ENCODE measurements at regions not wholly inside any gene's neighbourhood (a gene's known extent, or its start where the extent isn't known, plus 50 kb on each side); places are given as distances from the start of the nearest gene placed in this dataset.

DNA sequence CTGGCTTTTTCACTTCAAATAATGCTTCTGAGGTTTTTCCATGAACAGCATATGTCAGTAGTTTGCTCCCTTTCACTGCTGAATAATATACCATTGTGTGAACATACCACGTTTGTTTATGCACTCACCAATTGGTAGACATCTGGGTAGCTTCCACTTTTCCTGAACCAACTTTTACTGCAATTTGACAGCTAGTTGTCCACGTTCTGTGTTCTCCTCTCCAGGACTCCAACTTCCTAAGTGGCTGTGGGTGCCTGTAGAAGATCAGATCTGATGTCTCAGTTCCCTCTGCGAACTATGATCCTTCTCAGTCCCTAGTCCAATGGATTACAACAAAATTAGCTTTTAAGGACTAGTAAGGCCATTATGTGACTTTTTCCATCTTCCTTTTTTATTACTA is 64.7 kb upstream of the PTCHD1 start:
- Histone ChIP-seq H3K27me3 (no peaks in the 10 kb centered on the region), H3K9me3 (no peaks in the 10 kb centered on the region), H3K27ac (no peak overlapping the region), H3K36me3 (no peaks in the 10 kb centered on the region), H3K4me1 (no peaks in the 10 kb centered on the region), H3K4me3 (no peak overlapping the region)
- no peak for DNase-seq
- no peak for TF ChIP-seq POLR2A (IDR thresholded peaks at IDR 0.05)
- TF ChIP-seq, protein P1, sequence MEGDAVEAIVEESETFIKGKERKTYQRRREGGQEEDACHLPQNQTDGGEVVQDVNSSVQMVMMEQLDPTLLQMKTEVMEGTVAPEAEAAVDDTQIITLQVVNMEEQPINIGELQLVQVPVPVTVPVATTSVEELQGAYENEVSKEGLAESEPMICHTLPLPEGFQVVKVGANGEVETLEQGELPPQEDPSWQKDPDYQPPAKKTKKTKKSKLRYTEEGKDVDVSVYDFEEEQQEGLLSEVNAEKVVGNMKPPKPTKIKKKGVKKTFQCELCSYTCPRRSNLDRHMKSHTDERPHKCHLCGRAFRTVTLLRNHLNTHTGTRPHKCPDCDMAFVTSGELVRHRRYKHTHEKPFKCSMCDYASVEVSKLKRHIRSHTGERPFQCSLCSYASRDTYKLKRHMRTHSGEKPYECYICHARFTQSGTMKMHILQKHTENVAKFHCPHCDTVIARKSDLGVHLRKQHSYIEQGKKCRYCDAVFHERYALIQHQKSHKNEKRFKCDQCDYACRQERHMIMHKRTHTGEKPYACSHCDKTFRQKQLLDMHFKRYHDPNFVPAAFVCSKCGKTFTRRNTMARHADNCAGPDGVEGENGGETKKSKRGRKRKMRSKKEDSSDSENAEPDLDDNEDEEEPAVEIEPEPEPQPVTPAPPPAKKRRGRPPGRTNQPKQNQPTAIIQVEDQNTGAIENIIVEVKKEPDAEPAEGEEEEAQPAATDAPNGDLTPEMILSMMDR (IDR thresholded peaks at IDR 0.05): no peak

DNA sequence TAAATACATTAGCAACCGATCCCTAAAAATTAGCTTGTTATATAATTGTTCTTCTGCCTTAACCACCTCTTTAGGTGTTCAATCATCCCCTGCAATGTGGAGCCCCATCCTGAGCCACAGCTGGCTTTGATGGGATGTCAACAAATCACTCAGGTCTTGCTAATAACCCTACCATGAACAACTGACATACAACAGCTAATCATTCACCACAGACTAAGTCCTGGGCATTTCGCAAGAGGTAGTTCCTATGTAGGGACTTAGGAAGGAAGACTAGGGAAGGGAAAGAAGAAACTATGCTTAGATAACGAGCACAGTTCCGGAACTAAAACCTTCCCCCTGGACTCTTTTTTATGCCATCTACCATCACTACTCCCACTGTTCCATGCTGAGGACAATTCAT is 63.6 kb upstream of the PTCHD1 start:
- no peak overlapping the region for H3K27ac ChIP-seq
- no peaks in the 10 kb centered on the region for H3K36me3 ChIP-seq
- H3K9me3 ChIP-seq: no peaks in the 10 kb centered on the region
- H3K4me1 ChIP-seq: no peaks in the 10 kb centered on the region
- H3K27me3 ChIP-seq: no peaks in the 10 kb centered on the region
- H3K4me3 ChIP-seq: no peak overlapping the region
- no peak for TF ChIP-seq POLR2A (IDR thresholded peaks at IDR 0.05)
- TF ChIP-seq, protein P1 (IDR thresholded peaks at IDR 0.05): no peak
- no peak for DNase-seq

DNA sequence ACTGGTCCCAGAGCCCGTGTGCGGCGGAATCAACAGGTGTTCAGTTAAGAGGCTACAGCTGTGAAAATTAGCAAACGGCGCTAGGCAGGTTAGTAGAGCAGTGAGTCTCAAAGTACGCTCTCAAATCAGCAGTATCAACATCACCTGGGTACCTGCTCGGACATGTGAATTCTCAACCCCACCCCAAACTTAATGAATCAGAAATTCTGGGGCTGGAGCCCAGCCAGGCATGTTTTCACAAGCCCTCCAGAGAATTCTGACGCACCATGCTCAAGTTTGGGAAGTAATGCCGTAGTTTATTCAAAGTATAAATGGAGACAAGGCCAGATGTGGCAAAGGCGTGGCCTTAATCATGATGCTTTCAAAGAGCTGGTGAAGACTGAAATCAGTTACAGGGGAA is 58.2 kb upstream of the PTCHD1 start:
- Histone ChIP-seq H3K4me3 (no peak overlapping the region), H3K27ac (no peak overlapping the region), H3K36me3 (no peaks in the 10 kb centered on the region), H3K27me3 (no peaks in the 10 kb centered on the region), H3K4me1 (no peaks in the 10 kb centered on the region), H3K9me3 (no peaks in the 10 kb centered on the region)
- no peak for DNase-seq
- TF ChIP-seq, protein P1 (IDR thresholded peaks at IDR 0.05): no peak
- no peak for TF ChIP-seq POLR2A (IDR thresholded peaks at IDR 0.05)
